SJCRH30 (cell line): ENCODE measurements at regions not wholly inside any gene's neighbourhood (a gene's known extent, or its start where the extent isn't known, plus 50 kb on each side); places are given as distances from the start of the nearest gene placed in this dataset.

ENCODE experiments used
- DNase-seq, 2 experiments: peaks; one replicate each; pipeline ENCODE4 v3.0.0-alpha.2; 2015 to 2020
- H3K27ac ChIP-seq: fragments of 250-450 bp; sonication (Bioruptor Pico); 2 replicates; pipeline ENCODE4 v1.5.1; 2020; ENCODE audit warnings: mild to moderate bottlenecking, moderate library complexity
- H3K27me3 ChIP-seq: fragments of 250-450 bp; sonication (Bioruptor Pico); 2 replicates; pipeline ENCODE4 v1.5.1; 2020; ENCODE audit warnings: mild to moderate bottlenecking, moderate library complexity
- H3K36me3 ChIP-seq: fragments of 250-450 bp; sonication (Bioruptor Pico); 2 replicates; pipeline ENCODE4 v1.5.1; 2020; ENCODE audit warnings: mild to moderate bottlenecking, moderate library complexity
- H3K4me1 ChIP-seq: fragments of 250-450 bp; sonication (Bioruptor Pico); 2 replicates; pipeline ENCODE4 v1.5.1; 2020; ENCODE audit warnings: mild to moderate bottlenecking, moderate library complexity
- H3K4me3 ChIP-seq: fragments of 250-450 bp; sonication (Bioruptor Pico); 2 replicates; pipeline ENCODE4 v1.5.1; 2020; ENCODE audit warnings: mild to moderate bottlenecking, moderate library complexity
- H3K9me3 ChIP-seq: fragments of 250-450 bp; sonication (Bioruptor Pico); replicated peaks from 2 replicates; pipeline ENCODE4 v1.5.1; 2020; ENCODE audit warnings: mild to moderate bottlenecking, moderate library complexity

DNA sequence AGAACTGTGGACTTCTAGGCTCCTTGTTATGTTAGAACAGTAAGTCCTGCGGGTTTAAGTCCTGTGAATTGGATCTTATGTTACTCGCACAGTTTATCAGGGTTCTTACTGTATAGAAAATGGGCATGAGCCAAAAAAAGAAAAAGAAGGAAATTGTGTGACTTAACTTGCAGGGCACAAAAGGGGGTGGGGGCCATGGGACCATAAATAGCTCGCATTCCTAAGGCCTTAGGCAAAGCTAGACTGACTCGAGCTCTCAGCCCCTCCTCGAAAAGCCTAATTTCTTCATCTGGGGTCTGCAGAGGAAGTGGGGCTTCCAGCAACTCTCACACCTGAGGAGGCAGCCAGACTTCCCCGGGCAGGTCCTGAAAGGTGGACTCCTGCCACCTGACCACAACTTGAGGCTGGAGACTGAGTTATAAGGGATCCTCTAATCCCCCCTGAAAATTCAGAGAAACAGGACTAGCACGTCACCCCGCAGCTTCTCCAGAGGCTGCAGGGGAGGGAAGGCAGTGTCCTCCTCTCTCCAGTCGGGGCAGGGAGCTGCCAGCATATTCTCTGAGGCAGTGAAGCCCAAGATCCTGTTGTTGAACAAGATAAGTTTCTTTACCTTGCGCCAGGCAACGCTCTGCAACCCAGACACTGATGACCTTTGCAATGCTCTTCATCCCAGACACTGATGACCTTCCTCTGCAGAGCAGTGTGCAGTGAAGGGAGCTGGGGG is 280.5 kb downstream of the PCNX1 start:
- Histone ChIP-seq H3K36me3 (no peaks in the 10 kb centered on the region), H3K4me3 (no peak overlapping the region), H3K27ac (no peak overlapping the region), H3K9me3 (no peaks in the 10 kb centered on the region), H3K27me3 (0 out of 2 replicates have a peak, but pooled peaks cover 3% of the 10 kb centered on the region), H3K4me1 (no peaks in the 10 kb centered on the region)
- no peak for DNase-seq

DNA sequence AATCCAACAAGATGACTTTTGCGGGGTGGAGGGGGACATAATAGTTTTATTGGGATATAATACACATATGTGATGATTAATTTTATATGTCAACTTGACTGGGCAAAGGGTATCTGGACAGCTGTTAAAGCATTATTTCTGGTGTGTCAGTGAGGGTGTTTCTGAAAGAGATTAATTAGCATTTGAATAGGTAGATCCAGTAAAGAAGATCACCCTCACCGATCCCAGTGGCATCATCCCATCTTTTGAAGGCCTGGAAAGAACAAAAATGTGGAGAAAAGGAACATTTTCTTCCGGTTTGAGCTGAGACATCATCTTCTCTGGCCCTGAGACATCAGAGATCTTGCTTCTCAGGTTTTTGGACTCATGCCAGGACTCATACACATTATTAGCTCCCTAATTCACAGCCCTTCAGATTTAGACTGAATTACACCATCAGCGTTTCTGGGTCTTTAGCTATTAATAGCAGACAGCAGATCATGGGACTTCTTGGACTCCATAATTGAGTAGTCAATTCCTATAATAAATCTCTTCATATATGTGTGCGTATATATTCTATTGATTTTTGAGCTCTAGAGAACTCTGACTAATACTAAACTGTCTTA is 283.6 kb downstream of the PCNX1 start:
- H3K4me3 ChIP-seq, result no peak overlapping the region
- no peaks in the 10 kb centered on the region for H3K36me3 ChIP-seq
- 0 out of 2 replicates have a peak, but pooled peaks cover 3% of the 10 kb centered on the region for H3K27me3 ChIP-seq
- no peaks in the 10 kb centered on the region for H3K9me3 ChIP-seq
- H3K27ac ChIP-seq, result no peak overlapping the region
- no peaks in the 10 kb centered on the region for H3K4me1 ChIP-seq
- no peak for DNase-seq

- peaks cover 3% of the 10 kb centered on the region; the same call in 1 of the 2 replicates for H3K27me3 ChIP-seq
- no peaks in the 10 kb centered on the region for H3K4me1 ChIP-seq
- no peak for DNase-seq
- H3K27ac ChIP-seq, result no peak overlapping the region
- no peaks in the 10 kb centered on the region for H3K36me3 ChIP-seq
- no peak overlapping the region for H3K4me3 ChIP-seq
- H3K9me3 ChIP-seq, result no peaks in the 10 kb centered on the region
Measured at GRCh38 chr14:71193663-71194062, 286.4 kb downstream of the PCNX1 start.

- Histone ChIP-seq H3K4me3 (no peak overlapping the region), H3K36me3 (no peaks in the 10 kb centered on the region), H3K27ac (no peak overlapping the region), H3K9me3 (no peaks in the 10 kb centered on the region), H3K27me3 (peaks cover 3% of the 10 kb centered on the region; the same call in 1 of the 2 replicates), H3K4me1 (no peaks in the 10 kb centered on the region)
- no peak for DNase-seq
Measured at GRCh38 chr14:71194251-71194650, 287.0 kb downstream of the PCNX1 start.

DNA sequence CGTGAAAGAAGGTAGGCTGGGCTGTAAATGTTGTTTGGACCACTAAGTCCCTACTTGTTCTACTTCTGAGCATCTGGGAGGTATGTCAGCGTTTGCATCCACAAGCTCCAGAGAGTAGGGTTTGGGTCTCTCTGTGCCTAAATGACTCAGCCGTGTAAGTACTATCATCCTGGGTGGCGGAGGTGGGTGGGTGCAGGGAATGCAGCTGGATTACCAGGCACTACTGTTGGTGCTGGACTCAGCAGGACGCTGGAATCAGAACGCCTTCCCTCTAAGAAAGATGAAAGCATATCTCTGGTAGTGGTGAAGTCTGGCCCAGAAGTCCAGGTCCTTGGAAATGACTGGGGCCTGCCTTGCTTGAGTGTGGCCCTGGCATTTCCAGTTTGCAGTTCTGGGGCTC is 289.7 kb downstream of the PCNX1 start:
- Histone ChIP-seq H3K4me3 (no peak overlapping the region), H3K4me1 (no peaks in the 10 kb centered on the region), H3K9me3 (no peaks in the 10 kb centered on the region), H3K36me3 (no peaks in the 10 kb centered on the region), H3K27me3 (peaks cover 2% of the 10 kb centered on the region; the same call in 1 of the 2 replicates), H3K27ac (no peak overlapping the region)
- no peak for DNase-seq

DNA sequence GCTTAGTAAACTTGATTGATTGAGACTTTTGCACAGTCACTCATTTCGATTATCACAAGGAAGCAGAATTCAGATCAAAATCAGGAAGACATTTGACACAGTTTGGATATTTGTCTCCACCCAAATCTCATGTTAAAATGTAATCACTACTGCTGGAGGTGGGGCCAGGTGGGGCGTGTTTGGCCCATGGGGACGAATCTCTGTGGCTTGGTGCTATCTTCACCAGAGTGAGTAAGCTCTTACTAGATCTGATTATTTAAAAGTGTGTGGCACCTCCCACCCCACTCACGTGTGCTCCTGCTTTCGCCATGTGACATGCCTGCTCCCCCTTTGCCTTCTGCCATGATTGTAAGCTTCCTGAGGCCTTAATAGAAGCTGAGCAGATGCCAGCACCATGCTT is 291.4 kb downstream of the PCNX1 start:
- Histone ChIP-seq H3K4me3 (no peak overlapping the region), H3K27ac (no peak overlapping the region), H3K4me1 (no peaks in the 10 kb centered on the region), H3K27me3 (no peaks in the 10 kb centered on the region; the same call in 1 of the 2 replicates), H3K36me3 (no peaks in the 10 kb centered on the region), H3K9me3 (no peaks in the 10 kb centered on the region)
- no peak for DNase-seq

GRCh38 chr14:71201840-71202239 is 294.6 kb downstream of the PCNX1 start:
- no peak for DNase-seq
- H3K36me3 ChIP-seq, result no peaks in the 10 kb centered on the region
- H3K9me3 ChIP-seq, result no peaks in the 10 kb centered on the region
- no peaks in the 10 kb centered on the region for H3K27me3 ChIP-seq
- H3K4me3 ChIP-seq, result no peak overlapping the region
- H3K4me1 ChIP-seq, result no peaks in the 10 kb centered on the region
- H3K27ac ChIP-seq, result no peak overlapping the region

GRCh38 chr14:71202881-71203280 is 295.6 kb downstream of the PCNX1 start:
- DNase-seq, result no peak
- Histone ChIP-seq H3K36me3 (no peaks in the 10 kb centered on the region), H3K4me3 (no peak overlapping the region), H3K27me3 (no peaks in the 10 kb centered on the region), H3K9me3 (no peaks in the 10 kb centered on the region), H3K4me1 (no peaks in the 10 kb centered on the region), H3K27ac (no peak overlapping the region)

GRCh38 chr14:71203306-71203705 is 296.0 kb downstream of the PCNX1 start:
- no peak for DNase-seq
- Histone ChIP-seq H3K4me3 (no peak overlapping the region), H3K4me1 (no peaks in the 10 kb centered on the region), H3K27ac (no peak overlapping the region), H3K36me3 (no peaks in the 10 kb centered on the region), H3K9me3 (no peaks in the 10 kb centered on the region), H3K27me3 (no peaks in the 10 kb centered on the region)

DNA sequence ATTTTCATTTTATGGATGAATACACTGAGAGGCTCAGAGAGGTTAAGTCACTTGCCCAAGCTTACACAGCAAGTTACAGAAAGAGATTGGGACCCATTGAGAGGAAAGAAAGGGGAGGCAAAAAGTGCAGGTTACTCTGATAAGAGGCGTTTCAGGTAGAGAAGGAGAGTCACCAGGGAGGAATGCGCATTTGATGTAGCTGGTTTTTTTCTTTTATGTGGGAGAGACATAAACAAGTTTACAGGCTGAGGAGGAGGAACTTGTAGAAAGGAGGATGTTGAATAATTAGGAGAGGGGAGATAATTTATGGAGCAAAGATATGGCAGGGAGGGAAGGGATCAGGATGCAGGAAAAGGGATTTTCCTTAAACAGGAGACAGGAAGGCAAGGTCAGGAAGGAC is 297.0 kb downstream of the PCNX1 start:
- Histone ChIP-seq H3K36me3 (no peaks in the 10 kb centered on the region), H3K9me3 (no peaks in the 10 kb centered on the region), H3K4me1 (no peaks in the 10 kb centered on the region), H3K27me3 (no peaks in the 10 kb centered on the region), H3K4me3 (no peak overlapping the region), H3K27ac (no peak overlapping the region)
- no peak for DNase-seq

- no peak for DNase-seq
- no peaks in the 10 kb centered on the region for H3K4me1 ChIP-seq
- no peak overlapping the region for H3K4me3 ChIP-seq
- no peaks in the 10 kb centered on the region for H3K27me3 ChIP-seq
- H3K27ac ChIP-seq, result no peak overlapping the region
- no peaks in the 10 kb centered on the region for H3K36me3 ChIP-seq
- H3K9me3 ChIP-seq, result no peaks in the 10 kb centered on the region
Measured at GRCh38 chr14:71204768-71205167, 297.5 kb downstream of the PCNX1 start.

DNA sequence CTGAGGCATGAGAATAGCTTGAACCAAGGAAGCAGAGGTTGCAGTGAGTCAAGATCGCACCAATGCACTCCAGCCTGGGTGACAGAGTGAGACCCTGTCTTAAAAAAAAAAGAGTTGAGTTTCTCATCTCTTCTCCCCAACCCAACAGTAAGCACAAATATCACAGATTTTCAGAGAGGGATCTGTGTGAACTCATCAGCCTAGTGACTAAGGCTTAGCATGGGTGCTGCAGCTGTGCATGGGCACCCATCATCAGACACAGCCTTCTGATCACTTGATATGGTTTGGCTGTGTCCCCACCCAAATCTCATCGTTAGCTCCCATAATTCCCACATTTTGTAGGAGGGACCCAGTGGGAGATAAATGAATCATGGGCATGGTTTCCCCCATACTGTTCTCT is 298.9 kb downstream of the PCNX1 start:
- Histone ChIP-seq H3K9me3 (no peaks in the 10 kb centered on the region), H3K27ac (no peak overlapping the region)
- no peak for DNase-seq

DNA sequence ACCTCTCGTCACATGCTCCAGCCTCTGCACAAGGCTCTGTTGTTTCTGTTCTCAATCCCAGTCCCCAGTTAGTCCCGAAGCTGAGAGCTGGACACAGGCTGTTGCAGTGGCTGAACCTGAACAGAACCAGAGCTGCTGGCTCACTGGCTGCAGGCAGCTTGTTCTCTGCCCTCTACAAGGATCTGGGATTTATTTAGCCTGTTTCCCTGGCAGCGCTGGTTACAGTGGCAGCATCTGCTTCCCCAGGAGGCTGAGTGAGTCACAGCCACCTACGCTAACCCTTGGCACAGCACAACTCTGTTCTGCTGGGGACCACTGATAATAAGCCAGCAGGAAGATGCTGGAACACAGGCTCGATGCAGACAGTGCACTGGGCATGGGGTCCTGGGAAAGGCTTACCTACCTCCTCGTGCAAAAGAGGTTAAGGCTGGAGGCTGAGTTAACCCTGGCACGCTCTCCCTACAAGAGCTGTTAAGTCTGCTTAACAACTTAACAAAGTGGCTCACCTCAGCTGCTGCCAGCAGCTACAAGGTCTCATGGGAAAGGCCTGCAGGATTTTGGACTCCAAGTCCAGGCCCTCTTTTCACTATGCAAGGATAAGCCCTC is 299.6 kb downstream of the PCNX1 start:
- no peak overlapping the region for H3K27ac ChIP-seq
- no peaks in the 10 kb centered on the region for H3K27me3 ChIP-seq
- no peaks in the 10 kb centered on the region for H3K9me3 ChIP-seq
- no peaks in the 10 kb centered on the region for H3K36me3 ChIP-seq
- DNase-seq, result no peak
- no peak overlapping the region for H3K4me3 ChIP-seq
- no peaks in the 10 kb centered on the region for H3K4me1 ChIP-seq

More for the DNA sequence above, 298.9 kb downstream of the PCNX1 start:
- no peaks in the 10 kb centered on the region for H3K4me1 ChIP-seq
- no peaks in the 10 kb centered on the region for H3K36me3 ChIP-seq
- H3K4me3 ChIP-seq, result no peak overlapping the region
- no peaks in the 10 kb centered on the region for H3K27me3 ChIP-seq

- no peaks in the 10 kb centered on the region for H3K4me1 ChIP-seq
Measured at GRCh38 chr14:71208702-71209357, 301.6 kb downstream of the PCNX1 start.

DNA sequence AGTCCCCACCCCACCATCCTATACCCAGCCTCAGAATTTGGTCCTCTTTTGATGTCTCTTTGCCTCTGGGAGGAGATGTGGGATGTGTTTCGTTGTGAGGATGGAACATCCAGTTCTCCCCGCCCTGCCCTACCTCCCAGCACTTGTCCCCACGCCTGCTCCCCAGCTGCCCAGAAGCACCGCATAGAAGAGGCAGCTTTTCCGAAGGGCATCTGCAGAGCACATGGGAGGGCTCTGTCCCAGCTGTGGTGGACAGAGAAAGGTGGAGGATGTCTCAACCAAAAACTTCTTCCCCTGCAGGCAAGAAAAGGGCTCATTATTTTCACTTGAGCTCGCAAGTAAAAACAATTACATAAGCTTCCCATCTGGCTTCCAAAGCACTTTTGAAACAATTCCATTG is 302.6 kb downstream of the PCNX1 start:
- Histone ChIP-seq H3K4me1 (no peaks in the 10 kb centered on the region), H3K4me3 (no peak overlapping the region), H3K9me3 (no peaks in the 10 kb centered on the region), H3K27ac (no peak overlapping the region), H3K36me3 (no peaks in the 10 kb centered on the region), H3K27me3 (no peaks in the 10 kb centered on the region)
- DNase-seq, result no peak

More at GRCh38 chr14:71208702-71209357, 301.6 kb downstream of the PCNX1 start:
- no peak for DNase-seq
- no peak overlapping the region for H3K4me3 ChIP-seq
- H3K27me3 ChIP-seq, result no peaks in the 10 kb centered on the region
- H3K36me3 ChIP-seq, result no peaks in the 10 kb centered on the region
- no peaks in the 10 kb centered on the region for H3K9me3 ChIP-seq
- H3K27ac ChIP-seq, result no peak overlapping the region
